ENCODE measurements at regions not wholly inside any gene's neighbourhood (a gene's known extent, or its start where the extent isn't known, plus 50 kb on each side); places are given as distances from the start of the nearest gene placed in this dataset.

- no peak for TF ChIP-seq CTCF (IDR thresholded peaks at IDR 0.05)
- TF ChIP-seq POLR2A (IDR thresholded peaks at IDR 0.05) = no peak
Observed at GRCh38 chr11:23543651-23544222, 683.5 kb upstream of the CCDC179 start.
